Umbilical cord (tissue), 1 donor: ENCODE measurements at regions not wholly inside any gene's neighbourhood (a gene's known extent, or its start where the extent isn't known, plus 50 kb on each side); places are given as distances from the start of the nearest gene placed in this dataset.
A peak's percentile ranks its signal among the peaks of the same experiment; 100 is the strongest.
"Not testable (repeated sequence)": the region's sequence is repeated elsewhere in the genome, so short reads cannot be mapped to it uniquely, and the experiment has no call there.

Experiments used
- DNase-seq: peaks from one replicate; pipeline ENCODE4 v3.0.0-alpha.2; 2015; ENCODE audit warnings: low spot score

- no peak for DNase-seq
These were observed 401.5 kb downstream of the PTPRC start for GRCh38 chr1:199040076-199040905.

DNA sequence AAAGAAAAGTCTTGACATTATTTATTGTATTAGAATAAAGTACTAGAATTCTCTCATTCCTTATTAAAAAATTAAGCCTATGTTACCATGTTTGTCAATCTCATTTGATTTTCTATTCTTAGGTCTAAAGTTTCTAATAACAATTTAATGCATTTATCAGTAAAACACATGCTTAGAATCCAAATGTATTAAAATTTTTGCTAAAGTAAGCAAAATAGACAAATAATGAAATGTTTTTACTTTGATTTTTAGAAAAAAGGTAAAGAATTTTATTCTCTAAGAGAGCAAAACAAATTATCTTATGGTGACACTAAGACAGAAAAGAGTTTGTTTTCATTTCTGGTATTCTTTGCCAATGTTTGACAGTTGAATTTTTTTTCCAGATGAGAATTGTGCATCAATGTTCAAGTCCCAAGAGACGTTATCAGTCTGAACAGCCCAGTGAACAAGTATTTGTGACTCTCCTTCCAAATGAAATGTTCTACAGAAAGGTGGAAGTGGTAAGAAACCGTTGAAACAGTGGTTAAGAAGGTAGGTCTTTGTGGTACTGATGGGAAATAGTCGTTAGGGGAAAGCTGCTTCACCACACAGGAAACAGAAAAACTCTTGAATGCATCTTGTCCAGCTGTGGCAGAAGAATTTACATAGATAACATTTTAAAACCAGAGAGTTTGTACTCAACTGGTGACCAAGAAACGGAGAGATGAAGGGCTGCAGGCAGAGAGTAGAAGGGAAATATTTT is 402.5 kb downstream of the PTPRC start:
- peak; percentile 10 for DNase-seq

DNA sequence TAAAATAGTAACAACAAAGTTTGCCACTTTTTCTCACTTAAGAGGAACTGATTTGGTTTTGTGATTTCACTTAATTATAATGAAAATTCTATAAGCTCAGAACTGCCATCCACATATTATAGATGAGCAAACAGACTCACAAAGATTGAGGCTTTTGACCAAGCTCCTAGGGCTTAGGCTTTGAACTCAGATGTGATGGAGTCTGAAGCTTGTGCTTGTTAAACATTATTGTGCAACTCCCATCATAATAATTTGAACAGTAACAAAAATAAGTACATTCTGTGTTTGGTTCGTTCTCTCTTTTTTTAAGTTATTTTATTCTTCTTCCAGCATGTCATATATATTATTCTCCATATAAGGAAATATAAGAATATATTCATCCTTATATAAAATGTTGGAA is 403.4 kb downstream of the PTPRC start:
- no peak for DNase-seq

GRCh38 chr1:199044191-199044590 is 405.4 kb downstream of the PTPRC start:
- DNase-seq = no peak

DNA sequence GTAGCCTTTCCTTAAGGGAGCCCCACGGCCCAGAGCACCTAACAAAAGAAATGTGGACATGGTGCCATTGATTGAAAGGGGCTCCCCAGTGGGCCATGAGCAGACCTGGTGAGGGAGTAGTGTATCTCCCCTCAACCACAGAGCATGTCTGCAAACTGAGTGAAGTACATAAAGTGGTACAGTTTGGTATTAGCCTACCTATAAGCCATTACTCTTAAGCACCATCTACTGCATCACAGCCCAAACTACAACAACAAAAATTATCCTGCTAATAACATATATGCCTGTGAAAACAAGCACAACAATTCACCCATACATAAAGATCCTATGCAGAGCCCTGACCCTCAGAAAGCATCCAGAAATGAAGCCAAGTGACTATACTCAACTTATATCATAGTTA is 407.8 kb downstream of the PTPRC start:
- DNase-seq = no peak

DNA sequence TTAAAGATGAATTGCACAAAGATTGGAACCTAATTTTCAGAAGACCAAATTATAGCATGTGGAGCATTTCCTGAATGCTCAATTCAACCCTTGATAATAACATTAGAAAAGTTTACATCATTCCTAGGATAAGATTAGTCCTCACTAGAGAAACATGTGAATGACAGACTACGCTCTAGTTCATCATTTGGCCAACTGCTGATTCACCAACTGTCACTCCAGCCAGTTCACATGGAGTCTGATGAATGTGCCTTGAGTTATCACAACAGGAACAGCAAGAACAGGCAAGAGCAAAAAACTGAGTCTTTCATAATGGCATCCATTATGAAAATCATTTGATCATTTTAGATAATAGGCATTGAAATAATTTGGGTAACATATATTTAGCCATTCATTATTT is 415.9 kb downstream of the PTPRC start:
- DNase-seq = no peak

- DNase-seq = no peak
These were observed 418.5 kb downstream of the PTPRC start for GRCh38 chr1:199057322-199057721.

GRCh38 chr1:199058281-199058680 is 419.4 kb downstream of the PTPRC start:
- DNase-seq = no peak

GRCh38 chr1:199064971-199065370 is 426.1 kb downstream of the PTPRC start:
- DNase-seq = no peak

- DNase-seq = no peak
These were observed 428.6 kb downstream of the PTPRC start for GRCh38 chr1:199067483-199067882.

DNA sequence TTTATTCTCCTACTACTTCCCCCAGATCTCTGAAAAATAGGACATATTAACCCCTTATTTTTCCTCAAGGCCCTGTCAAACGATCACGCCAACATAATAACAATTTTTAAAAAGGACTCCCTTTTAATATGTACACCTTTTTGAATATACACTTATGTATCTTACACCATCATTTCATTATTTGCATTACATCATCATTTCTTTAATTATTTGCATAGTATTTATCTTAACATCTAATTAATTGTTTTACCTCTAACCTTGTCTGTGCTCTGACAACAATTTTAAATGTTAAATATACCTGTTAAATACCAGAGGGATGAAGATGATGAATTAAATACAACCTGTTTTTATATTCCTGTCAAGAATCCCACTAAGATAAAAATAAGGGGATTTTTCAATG is 432.2 kb downstream of the PTPRC start:
- DNase-seq = no peak

DNA sequence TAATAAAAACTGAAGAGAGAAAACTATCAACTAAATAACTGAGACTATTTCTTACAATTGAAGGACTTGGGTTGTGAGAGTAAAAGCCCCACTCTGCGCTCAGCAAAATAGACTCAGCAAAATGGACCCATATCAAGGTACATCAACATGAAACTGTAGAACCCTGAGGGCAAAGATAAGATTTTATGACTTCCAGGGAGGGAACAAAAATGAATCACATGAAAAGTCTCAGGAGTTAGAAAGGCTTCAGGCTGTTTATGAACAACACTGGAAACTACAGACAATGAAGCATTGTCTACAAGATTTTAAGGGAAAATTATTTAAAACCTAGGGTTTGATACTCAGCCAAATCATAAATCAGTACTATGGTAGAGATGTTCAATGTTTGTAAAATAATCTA is 434.3 kb downstream of the PTPRC start:
- DNase-seq = no peak

GRCh38 chr1:199075792-199076191 is 437.0 kb downstream of the PTPRC start:
- no peak for DNase-seq

DNA sequence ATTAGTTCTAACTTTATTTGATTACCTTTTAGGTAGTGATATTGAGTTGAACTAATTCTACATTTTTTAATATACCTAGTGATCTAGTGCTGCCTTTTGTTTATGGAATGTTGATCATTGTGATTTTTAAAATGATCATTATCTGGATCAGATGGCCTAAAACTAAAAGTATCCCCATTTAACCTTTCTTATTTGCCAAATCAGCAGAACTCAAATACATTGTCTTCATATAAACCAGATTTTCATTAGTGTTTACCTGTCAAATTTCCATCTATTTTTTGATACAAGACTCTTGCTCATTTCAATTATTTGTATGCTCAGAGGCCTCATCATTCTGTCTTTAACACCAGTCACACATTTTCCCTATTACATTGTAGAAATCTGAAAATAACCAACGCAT is 441.2 kb downstream of the PTPRC start:
- no peak for DNase-seq

- no peak for DNase-seq
These were observed 442.9 kb downstream of the PTPRC start for GRCh38 chr1:199081739-199082138.

DNA sequence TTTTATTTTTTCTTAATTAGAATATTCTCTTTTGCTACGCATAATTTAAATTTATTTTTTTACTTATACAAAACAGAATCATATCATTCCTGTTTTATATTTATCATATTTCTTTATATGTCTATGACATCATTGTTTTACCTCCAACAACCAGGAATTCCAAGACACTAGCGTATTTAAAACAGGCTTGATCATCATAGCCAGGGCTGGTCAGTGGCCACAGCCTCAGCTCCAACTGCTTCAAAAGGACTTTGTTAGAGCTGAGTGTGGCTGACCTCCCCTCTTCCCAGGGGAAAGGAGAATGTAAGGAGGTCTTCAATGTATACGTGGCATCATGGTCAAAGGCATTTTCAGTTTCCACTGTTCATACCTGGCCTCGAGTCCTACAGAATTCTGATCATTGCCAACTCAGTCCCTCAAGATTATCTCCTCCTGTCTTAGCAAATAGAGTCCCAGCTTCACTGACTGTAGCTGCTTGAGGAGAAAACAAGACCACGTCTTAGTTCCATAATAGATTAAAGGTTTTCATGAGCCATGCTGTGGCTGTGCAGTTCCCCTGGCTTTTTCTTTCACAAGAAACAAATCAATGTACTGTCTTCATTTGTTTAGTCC is 444.0 kb downstream of the PTPRC start:
- no peak for DNase-seq

GRCh38 chr1:199083680-199084079 is 444.8 kb downstream of the PTPRC start:
- DNase-seq = peak; percentile 11

GRCh38 chr1:199084293-199084692 is 445.5 kb downstream of the PTPRC start:
- no peak for DNase-seq

GRCh38 chr1:199085903-199086302 is 447.1 kb downstream of the PTPRC start:
- DNase-seq = no peak

- no peak for DNase-seq
These were observed 448.3 kb downstream of the PTPRC start for GRCh38 chr1:199087144-199087543.

GRCh38 chr1:199089393-199090122 is 450.7 kb downstream of the PTPRC start:
- no peak for DNase-seq

DNA sequence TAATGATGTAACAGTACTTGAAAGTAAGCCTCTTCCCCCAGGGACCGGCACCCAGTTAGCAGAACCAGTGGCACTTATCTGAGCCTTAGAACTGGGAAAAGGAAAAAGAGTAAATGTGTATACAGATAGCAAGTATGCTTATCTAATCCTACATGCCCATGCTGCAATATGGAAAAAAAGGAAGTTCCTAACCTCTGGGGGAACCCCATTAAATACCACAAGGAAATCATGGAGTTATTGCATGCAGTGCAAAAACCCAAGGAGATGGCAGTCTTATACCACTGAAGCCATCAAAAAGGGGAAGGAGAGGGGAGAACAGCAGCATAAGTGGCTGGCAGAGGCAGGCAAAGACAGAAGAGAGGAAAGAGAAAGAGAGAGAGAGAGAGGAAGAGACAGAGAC is 456.8 kb downstream of the PTPRC start:
- not testable (repeated sequence) for DNase-seq
